SIG-M5 treated with dmso at 0.1 percent for 504 hours (cell line): ENCODE measurements at regions not wholly inside any gene's neighbourhood (a gene's known extent, or its start where the extent isn't known, plus 50 kb on each side); places are given as distances from the start of the nearest gene placed in this dataset.
A peak's percentile ranks its signal among the peaks of the same experiment; 100 is the strongest.

ENCODE experiments used
- DNase-seq: peaks from one replicate; lab custom pipeline; 2025; ENCODE audit not compliant: unreplicated experiment; lab: John Stamatoyannopoulos, UW

DNA sequence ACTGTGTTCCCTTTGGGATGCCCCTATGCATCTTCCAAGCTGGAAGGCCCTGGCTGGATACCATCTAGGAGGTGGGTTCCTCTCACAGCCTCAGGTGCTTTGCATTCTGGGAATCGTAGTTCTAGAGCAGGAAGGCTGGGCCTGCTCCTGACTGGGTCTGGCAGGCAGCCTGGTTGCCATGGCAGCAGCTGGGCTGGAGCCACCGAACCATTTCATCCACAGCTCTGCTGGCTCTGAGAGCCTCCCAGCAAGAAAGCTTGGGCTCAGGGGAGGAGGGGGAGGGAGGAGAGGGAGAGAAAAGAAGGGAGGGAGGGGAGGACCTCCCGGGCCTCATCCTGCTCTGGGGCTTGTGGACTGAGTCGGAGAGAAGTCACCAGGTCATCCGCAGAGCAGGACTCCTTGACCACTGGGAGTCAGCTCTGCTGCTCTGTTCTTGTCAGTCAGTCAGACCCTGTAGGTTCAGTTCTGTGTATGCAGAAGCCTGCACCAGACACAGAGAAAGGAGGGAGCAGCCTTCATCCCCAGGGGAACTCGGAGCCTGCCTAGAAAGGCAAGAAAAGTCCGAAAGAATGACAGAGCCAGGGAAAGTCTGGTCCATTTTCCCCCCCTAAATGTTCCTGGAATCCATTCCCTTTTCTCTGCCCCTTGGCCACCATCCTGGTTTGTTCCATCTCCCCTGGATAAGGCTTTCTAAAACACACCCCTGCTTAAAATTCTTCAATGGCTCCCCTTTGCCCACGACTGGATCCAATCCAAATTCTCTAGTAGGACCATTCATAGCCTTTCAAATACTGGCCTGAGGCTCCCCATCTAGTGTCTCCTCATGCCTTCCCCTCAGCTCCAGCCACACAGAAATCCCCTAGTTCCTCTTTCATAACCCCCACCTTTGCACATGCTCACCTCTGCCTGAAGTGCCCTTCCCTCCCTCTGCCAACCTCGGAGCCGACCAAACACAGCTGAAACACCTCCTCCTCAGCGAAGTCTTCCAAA is 65.4 kb upstream of the ARAP3 start:
- DNase-seq, result no peak

DNA sequence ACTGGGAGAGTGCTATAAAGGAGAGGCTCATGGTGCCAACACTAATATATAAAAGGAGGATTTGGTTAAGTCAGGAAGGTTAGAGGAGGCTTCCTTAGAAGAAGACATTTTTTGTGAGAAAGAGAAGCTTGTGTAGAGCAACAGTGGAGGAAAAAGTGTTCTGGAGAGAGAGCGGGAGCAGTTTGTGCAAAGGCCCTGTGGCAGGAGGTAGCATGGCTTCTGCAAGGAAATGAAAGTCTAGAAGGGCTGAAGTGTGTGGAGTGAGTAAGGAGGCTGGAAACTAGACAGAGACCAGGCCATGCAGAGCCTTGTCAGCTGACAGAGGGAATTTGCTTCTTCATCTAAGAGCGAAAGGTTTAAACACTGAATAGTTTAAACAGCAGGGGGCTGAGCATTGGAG is 64.4 kb upstream of the ARAP3 start:
- no peak for DNase-seq

DNA sequence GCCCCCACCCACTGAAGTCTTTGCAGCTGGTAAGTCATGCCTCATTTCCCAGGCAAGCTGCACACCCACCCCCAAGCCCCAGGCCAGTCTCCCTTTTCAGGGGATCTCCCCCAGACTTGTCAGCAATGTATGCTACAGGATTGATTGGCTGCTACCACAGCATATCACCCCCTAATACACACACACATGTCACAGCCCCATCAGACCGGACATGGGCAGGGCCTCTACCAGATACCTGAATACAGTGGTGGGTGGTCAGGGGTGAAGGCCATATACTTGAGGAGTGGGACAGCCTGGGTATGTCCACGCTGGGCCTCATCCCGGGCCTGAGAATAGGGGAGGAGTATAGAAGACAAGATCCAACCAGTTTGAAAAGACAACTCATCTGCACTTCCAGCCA is 63.4 kb upstream of the ARAP3 start:
- no peak for DNase-seq

DNA sequence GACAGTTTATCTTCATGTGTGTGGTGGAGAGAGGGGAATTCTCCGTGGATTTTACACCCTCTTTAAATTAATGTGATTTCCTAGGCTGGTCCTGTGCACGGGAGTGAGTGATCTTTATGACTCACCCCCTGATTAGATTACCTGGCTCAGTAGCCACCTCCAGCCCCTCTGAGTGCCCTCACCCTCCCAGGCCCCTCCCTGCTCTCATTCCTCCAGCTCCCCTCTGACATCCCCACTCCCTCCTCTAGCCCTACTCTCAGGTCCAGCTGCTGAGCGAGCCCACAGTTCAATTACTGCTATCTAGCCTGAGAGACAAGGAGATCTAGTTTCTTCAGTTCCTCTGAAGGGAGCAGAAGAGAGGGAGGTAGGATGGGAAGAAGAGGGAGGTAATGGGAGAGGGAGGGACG is 61.8 kb upstream of the ARAP3 start:
- DNase-seq, result no peak

DNA sequence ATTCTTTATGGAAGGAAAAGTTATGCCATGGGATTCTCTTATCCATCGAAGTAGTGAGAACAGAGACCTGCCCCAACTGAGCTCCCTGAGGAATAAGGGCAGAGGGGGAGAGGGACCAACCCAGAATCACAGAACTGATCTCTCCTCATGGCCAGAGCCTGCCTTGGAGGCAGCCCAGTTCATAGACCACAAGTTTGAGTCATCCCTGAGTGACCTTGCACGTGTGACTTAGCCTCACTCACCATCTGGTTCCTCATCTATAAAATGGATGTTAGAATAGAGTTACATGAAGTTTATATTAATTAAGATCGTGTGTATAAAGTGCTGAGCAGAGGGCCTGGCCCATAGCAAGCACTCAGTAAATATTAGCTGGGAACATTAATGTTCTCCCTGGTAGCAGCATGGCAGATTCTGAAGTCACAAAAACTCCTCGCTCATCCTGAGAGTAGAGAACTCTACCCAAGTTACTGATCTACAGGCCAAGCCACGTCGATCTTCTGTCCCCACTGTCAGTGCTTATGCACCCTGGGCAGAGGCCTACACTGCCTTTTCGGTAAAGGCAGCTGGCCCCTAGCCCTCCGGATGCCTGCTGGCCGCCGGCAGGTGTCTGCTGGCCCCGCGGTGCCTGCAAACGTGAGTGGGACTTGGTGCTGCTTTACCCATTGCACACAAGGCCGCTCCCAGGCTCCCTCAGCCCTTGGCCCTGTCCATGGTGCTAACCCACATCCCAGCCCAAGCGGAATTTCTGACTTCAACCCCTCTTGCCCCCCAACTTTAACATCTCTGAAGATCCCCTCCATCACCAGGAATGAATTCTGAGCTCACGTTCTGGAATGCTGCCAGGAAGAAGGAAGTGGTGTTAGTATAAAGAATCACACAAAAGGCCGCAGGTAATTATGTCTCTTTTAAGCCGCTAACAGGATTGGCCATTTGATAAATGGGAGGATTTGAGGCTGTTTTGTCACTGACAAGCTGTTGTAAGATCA is 61.1 kb upstream of the ARAP3 start:
- DNase-seq, result no peak

DNA sequence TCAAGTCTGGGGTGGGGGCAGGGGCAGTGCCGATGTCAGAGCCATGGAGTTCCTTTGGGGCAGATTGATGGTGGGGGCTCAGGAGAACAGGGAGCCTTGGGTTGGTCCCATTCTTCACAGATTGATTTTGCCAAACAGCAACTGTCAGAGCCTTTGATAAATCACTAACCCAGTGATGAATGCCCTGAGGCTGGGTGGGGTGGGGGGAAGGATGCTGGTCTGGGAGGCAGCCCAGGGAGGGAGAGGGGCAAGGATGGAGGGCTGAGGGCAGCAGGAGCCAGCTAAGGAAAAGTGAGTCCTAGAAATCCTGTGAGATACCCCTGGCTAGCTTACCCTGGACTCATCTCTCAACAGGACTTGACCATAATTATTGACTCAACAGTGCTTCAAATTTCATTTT is 60.1 kb upstream of the ARAP3 start:
- DNase-seq, result no peak

DNA sequence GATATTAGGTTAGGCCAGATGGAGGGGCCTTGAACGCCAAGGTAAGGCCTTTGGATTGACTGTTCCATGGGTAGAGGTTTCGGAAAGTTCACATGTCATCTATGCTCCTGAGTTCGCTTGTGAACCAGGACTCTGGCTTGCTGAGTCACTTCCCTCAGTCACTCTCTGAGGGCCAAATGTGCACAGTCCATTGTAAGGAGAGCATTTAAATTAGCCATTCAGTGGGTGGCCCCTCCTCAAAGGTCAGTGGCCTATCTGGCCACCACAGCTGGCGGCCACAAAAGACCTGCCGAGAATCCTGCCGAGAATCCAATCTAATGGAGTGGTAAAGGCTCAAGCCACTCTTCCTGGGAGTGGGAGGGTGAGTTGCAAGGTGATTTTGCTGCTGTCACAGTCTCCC is 58.9 kb upstream of the ARAP3 start:
- DNase-seq, result no peak

DNA sequence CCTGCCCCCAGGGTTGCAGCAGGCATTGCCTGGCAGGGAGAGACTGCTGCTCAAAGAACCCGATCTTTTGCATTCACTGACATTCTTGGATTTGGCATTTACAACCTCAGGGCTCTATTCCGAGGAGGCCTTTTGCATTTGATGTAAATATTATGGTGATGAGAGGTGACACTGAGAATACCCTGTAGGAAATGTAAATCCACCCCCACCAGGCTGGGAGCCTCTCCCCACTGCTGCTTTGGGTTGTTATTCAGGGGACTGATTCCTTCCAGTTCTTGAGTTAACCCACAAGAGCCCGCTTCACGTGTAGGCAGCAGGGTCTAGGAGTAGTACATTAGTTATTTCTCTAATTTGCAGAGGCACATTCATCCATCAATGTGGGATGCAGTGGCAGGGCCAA is 55.5 kb upstream of the ARAP3 start:
- no peak for DNase-seq

DNA sequence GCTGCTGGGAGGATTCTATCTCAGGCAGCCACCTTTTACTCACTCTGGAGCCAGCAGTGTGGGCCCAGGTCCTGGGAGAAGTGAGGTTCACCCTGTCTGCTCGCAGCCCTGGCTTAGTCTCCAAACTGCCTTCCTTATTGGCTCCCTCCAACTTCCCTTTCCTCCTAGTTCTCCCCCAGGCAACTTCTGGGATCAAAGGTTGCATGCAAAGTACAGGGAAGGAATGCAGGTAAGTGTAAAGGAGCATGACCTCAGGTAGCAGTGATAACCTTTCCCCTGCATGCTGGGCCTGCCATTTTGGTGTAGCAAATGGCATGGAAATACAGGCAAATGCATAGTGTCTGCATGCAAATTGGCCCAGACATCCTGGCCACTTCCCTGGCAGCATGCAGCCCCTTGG is 53.8 kb upstream of the ARAP3 start:
- no peak for DNase-seq

DNA sequence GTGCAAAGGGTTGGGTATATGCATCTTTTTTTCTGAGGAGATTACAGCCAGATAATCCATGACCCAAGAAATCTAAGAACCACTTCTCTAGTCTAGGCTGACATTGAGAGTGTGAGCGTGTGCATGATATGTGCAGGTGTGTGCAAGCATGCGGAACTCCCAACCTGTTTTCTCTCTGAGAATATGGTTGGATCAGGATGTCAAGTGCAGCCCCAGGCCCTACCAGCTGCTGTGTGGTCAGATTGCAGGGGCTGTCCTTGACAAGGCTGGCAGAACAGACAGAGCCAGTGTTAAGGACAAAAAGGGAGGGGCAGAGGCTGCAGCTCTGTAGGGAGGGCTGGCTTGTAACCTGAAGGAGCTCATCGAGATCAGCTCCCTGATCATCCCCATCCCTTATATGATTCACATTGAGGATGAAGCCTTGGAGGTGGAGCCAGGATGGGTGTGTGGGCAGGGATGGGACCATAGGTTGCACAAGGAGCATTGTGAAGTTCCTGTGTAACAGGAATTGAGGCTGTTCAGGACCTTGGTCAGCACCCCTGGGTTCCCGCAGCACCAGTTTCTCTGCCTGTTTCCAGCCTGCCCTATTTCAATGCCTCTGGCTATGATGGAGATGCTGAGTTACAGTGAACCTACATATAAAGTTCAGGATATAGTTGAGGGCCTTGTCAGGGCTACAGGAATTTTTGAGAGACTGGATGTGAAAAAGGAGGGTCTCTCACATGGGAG is 52.6 kb upstream of the ARAP3 start:
- DNase-seq, result peak; percentile 60

DNA sequence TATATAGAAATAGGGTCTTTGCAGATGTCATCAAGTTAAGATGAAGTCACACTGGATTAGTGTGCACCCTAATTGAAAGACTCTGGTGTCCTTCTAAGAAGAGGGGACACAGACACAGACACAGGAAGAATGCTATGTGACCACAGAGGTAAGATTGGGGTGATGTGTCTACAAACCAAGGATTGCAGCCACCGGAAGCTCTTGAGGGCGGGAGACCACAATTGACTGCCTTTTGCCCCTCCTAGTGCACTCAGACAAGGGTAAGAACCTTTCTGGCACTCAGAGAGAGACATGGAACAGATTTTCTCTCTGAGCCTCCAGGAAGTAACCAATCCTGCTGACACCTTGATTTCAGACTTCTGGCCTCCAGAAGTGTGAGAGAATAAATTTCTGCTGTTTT is 51.2 kb upstream of the ARAP3 start:
- DNase-seq, result no peak

DNA sequence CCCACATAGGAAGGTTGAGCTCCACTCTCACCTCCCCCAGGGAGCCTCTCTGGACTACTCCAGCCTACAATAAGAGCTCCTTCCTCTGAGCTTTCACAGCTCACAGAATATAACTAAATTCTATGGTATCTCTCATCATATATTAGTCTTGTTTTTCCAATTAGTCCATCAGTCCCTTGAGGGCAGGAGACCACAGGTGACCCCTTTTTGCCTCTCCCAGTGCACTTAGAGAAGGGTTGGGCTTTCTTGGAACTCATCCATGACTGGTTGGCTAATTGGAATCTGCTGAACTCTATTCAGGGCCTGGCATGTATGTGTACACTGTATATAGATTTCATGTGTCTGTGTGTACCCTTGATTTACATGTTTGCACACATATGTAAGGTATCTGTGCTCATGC is 50.4 kb upstream of the ARAP3 start:
- no peak for DNase-seq
